Lower lobe of right lung (tissue), 2 donors: ENCODE measurements at regions not wholly inside any gene's neighbourhood (a gene's known extent, or its start where the extent isn't known, plus 50 kb on each side); places are given as distances from the start of the nearest gene placed in this dataset.

Source experiments
- ATAC-seq, 2 donors: fragments of 200-7000 bp; cut with Tn5 transposase; one replicate each; pipeline ENCODE4 v1.9.1; 2020 to 2022; ENCODE audit warnings: mild to moderate bottlenecking in 2 of 2, moderate library complexity in 2 of 2
- DNase-seq: peaks from one replicate; pipeline ENCODE4 v3.0.0-alpha.2; 2020
- H3K27ac ChIP-seq: fragments of 200-600 bp; one replicate; pipeline ENCODE4 v1.8.0; 2022
- H3K27me3 ChIP-seq: fragments of 200-600 bp; one replicate; pipeline ENCODE4 v1.8.0; 2022; ENCODE audit warnings: low read depth
- H3K36me3 ChIP-seq: fragments of 200-600 bp; one replicate; pipeline ENCODE4 v1.8.0; 2022; ENCODE audit warnings: mild to moderate bottlenecking
- H3K4me1 ChIP-seq: fragments of 200-600 bp; one replicate; pipeline ENCODE4 v1.8.0; 2022
- H3K4me3 ChIP-seq: fragments of 200-600 bp; one replicate; pipeline ENCODE4 v1.8.0; 2022; ENCODE audit warnings: mild to moderate bottlenecking
- H3K9me3 ChIP-seq: fragments of 200-600 bp; one replicate; pipeline ENCODE4 v1.8.0; 2022
- intact Hi-C: fragments of 100-400 bp; cut with DNase I; formaldehyde crosslinking; loops from one replicate; pipeline ENCODE4 v1.11.0; 2022
- TF ChIP-seq, protein P1 (sequence below): fragments of 200-600 bp; IDR thresholded peaks from one replicate; pipeline ENCODE4 v1.8.0; 2022; ENCODE audit warnings: antibody characterized with exemption, mild to moderate bottlenecking
- donor health status: DM: no; HTN: yes; CAD: no; lungs with severe emphysema.

DNA sequence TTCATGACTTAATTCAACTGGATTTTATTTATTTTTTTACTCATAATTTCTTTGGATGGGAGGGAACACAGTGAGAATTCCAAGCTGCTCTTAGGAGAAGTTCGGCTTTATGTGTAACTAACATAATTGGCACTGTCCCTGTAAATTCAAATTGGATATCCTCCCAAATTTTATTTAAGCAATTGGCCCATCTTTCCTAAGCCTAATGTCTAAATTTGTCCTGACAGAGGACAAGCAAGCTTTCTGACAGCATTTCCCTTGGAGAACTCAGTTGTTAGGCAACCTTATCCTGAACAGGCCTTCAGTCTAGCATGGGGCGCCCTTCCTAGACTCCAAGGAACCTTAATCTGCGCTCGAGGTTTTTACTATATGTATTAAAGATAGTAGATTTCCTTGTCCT is 550.3 kb downstream of the NUF2 start:
- no peaks in the 10 kb centered on the region for H3K9me3 ChIP-seq
- H3K4me1 ChIP-seq: no peaks in the 10 kb centered on the region
- no peaks in the 10 kb centered on the region for H3K36me3 ChIP-seq
- H3K4me3 ChIP-seq: no peak overlapping the region
- intact Hi-C loops: no loop called here
- ATAC-seq (no peak), DNase-seq (no peak)
- no peak overlapping the region for H3K27ac ChIP-seq
- H3K27me3 ChIP-seq: no peaks in the 10 kb centered on the region
- TF ChIP-seq, protein P1, sequence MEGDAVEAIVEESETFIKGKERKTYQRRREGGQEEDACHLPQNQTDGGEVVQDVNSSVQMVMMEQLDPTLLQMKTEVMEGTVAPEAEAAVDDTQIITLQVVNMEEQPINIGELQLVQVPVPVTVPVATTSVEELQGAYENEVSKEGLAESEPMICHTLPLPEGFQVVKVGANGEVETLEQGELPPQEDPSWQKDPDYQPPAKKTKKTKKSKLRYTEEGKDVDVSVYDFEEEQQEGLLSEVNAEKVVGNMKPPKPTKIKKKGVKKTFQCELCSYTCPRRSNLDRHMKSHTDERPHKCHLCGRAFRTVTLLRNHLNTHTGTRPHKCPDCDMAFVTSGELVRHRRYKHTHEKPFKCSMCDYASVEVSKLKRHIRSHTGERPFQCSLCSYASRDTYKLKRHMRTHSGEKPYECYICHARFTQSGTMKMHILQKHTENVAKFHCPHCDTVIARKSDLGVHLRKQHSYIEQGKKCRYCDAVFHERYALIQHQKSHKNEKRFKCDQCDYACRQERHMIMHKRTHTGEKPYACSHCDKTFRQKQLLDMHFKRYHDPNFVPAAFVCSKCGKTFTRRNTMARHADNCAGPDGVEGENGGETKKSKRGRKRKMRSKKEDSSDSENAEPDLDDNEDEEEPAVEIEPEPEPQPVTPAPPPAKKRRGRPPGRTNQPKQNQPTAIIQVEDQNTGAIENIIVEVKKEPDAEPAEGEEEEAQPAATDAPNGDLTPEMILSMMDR: no peak

DNA sequence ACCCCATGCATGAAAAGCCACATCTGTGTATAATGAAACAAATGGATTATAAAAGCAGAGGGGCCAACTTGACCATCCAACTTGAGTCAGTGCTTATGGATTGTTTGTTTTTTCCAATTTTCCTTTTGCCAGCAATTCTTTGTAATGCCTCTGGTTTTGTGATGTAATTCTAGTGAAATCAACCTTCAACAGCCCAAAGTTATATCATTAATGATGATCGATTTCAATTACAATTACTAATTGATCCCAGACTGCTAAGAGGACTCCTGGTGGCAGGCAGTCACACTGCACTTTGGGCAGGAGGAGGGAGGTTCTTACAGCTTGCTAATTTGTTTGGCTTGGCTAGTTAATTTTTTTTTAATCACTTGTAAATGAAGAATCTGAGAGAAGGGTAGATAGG is 552.3 kb downstream of the NUF2 start:
- TF ChIP-seq, protein P1: no peak
- H3K9me3 ChIP-seq: no peaks in the 10 kb centered on the region
- no peaks in the 10 kb centered on the region for H3K4me1 ChIP-seq
- ATAC-seq (no peak), DNase-seq (no peak)
- H3K27ac ChIP-seq: no peak overlapping the region
- H3K27me3 ChIP-seq: no peaks in the 10 kb centered on the region
- no peak overlapping the region for H3K4me3 ChIP-seq
- no peaks in the 10 kb centered on the region for H3K36me3 ChIP-seq
- intact Hi-C loops: no loop called here

DNA sequence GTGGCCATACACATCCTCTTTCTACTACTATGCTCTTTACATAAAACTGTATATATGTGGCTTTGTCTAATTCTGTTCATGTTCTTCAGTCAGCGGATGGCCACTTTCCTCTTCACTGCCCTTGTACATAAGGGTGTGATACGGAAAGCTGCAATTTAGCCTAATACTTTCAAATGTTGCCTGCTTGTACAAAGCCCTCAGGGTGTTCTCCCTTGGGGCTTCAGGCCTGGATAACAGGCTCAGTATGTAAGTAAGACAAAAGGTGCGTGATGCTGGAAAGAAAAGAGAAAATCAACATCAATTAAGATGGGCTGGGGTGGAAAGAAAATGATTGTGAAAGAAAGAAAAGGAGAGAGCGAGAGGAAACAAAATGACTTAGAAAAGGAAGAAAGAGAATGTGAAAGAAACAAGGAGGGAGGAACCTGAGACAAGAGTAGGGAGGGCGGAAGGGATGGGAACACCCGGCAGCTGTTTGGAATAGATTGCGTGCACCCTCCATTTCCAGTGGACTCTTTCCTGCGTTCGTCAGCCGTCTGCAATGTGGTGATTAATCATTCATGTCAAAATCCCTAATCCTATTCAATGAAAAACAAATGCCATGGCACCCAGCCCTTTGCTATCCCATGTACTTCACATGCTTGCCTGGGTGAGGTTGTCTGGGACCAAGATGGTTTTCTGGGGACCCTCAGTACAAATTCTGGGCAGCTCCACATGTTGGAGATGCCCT is 553.6 kb downstream of the NUF2 start:
- H3K36me3 ChIP-seq: no peaks in the 10 kb centered on the region
- H3K27me3 ChIP-seq: no peaks in the 10 kb centered on the region
- TF ChIP-seq, protein P1: no peak
- no peaks in the 10 kb centered on the region for H3K4me1 ChIP-seq
- ATAC-seq (peak in 1 of 2 donors; percentile 14), DNase-seq (no peak)
- no peaks in the 10 kb centered on the region for H3K9me3 ChIP-seq
- no peak overlapping the region for H3K4me3 ChIP-seq
- peak overlapping the region; percentile 13 for H3K27ac ChIP-seq
- intact Hi-C loops: no loop called here

DNA sequence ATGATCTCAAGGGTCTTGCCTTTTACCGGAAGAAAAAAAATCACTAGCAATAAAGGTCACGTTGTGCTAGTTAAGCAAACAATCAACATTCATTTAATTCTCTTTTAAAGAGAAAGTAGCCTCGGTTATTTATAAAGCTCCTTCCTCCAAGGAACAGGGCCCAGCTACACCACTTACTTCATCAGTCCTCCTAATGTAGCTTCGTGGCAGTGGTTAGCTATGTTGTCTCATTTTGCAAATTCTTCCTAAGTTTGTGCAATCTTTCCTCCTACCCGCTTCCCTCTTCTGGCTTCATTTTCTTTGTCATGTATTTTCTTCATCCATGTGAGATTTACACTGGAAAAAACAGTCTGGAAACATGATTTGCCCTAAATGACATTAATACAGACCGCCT is 554.2 kb downstream of the NUF2 start:
- no peaks in the 10 kb centered on the region for H3K4me1 ChIP-seq
- ATAC-seq: no peak
- no peak for DNase-seq
- H3K27me3 ChIP-seq: no peaks in the 10 kb centered on the region
- no peaks in the 10 kb centered on the region for H3K36me3 ChIP-seq
- no peak overlapping the region for H3K4me3 ChIP-seq
- TF ChIP-seq, protein P1: no peak
- no peaks in the 10 kb centered on the region for H3K9me3 ChIP-seq
- intact Hi-C loops: no loop called here
- peak overlapping the region; percentile 1 for H3K27ac ChIP-seq

DNA sequence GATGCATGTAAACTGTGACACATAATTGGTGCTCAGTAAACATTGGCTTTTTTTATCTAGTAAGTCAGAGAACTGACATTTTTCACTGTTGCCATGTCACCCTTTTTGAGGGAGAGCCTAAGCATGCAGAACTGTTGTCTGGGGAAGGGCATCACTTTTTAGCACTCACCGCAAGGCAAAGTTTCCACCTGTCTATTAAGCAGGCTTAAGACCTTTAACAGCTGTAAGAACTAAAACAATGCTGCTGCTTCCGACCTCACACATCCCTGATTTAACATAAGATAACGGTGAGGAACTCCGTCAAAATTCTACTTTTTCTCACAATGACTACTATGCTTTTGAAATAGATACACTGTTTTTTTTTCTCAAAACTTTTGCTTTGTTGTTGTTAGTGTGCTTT is 554.8 kb downstream of the NUF2 start:
- Histone ChIP-seq H3K27ac (no peak overlapping the region), H3K4me3 (no peak overlapping the region), H3K36me3 (no peaks in the 10 kb centered on the region), H3K9me3 (no peaks in the 10 kb centered on the region), H3K27me3 (no peaks in the 10 kb centered on the region), H3K4me1 (no peaks in the 10 kb centered on the region)
- DNase-seq: no peak
- intact Hi-C loops: no loop called here
- no peak for ATAC-seq
- TF ChIP-seq, protein P1: no peak
